ENCODE measurements at regions not wholly inside any gene's neighbourhood (a gene's known extent, or its start where the extent isn't known, plus 50 kb on each side); places are given as distances from the start of the nearest gene placed in this dataset.
A peak's percentile ranks its signal among the peaks of the same experiment; 100 is the strongest.

GRCh38 chr2:18403921-18404522 is 156.4 kb downstream of the RDH14 start:
- Histone ChIP-seq H3K4me1 (ENCODE audit: insufficient read depth) (peaks cover 13% of the 10 kb centered on the region), H2AFZ (peak overlapping the region; percentile 50; the same call in 1 of the 2 replicates), H3K36me3 (ENCODE audit: insufficient read depth) (no peaks in the 10 kb centered on the region), H3K4me3 (no peak overlapping the region), H3K27me3 (ENCODE audit: insufficient read depth) (no peaks in the 10 kb centered on the region), H3K79me2 (replicated peaks; ENCODE audit: insufficient read depth) (no peaks in the 10 kb centered on the region), H4K20me1 (replicated peaks; ENCODE audit: insufficient read depth) (no peaks in the 10 kb centered on the region), H3K4me2 (no peak overlapping the region), H3K27ac (ENCODE audit: low read depth) (no peak overlapping the region), H3K9me2 (ENCODE audit: insufficient read depth) (peaks cover 3% of the 10 kb centered on the region), H3F3A (replicated peaks; ENCODE audit: low read depth) (no peaks in the 10 kb centered on the region)
- TF ChIP-seq CREB1 (CRISPR knock-in tag; IDR thresholded peaks at IDR 0.05; ENCODE audit: low read depth), result no peak
- TF ChIP-seq EZH2phosphoT487 (IDR thresholded peaks at IDR 0.05; ENCODE audit: unreplicated experiment), result no peak
- no peak for TF ChIP-seq REST (IDR thresholded peaks at IDR 0.05; ENCODE audit: unreplicated experiment)
- TF ChIP-seq ETS1 (IDR thresholded peaks at IDR 0.05), result no peak
- TF ChIP-seq NANOG (IDR thresholded peaks at IDR 0.05; ENCODE audit: borderline replicate concordance), result no peak
- no peak for TF ChIP-seq ZNF331 (CRISPR knock-in tag; IDR thresholded peaks at IDR 0.05; ENCODE audit: low read depth)
- no peak for TF ChIP-seq STAT1 (IDR thresholded peaks at IDR 0.05; ENCODE audit: unreplicated experiment)
- no peak for TF ChIP-seq ZNF462 (CRISPR knock-in tag; IDR thresholded peaks at IDR 0.05)
- no peak for TF ChIP-seq JUNB (IDR thresholded peaks at IDR 0.05; ENCODE audit: unreplicated experiment)
- no peak for TF ChIP-seq CTCF (conservative IDR thresholded peaks at IDR 0.05; ENCODE audit: low read depth in 2 of 2)
- TF ChIP-seq POLR2AphosphoS5 (IDR thresholded peaks at IDR 0.05; ENCODE audit: low read depth), result no peak
- TF ChIP-seq ZNF114 (CRISPR knock-in tag; IDR thresholded peaks at IDR 0.05), result no peak
- TF ChIP-seq EZH2 (IDR thresholded peaks at IDR 0.05; ENCODE audit: low read depth, unreplicated experiment), result no peak
- H3K36me3 Mint-ChIP-seq (ENCODE audit: low read depth), result no peaks in the 10 kb centered on the region
- DNase-seq (ENCODE audit: low spot score), result no peak
- H3K27me3 Mint-ChIP-seq (ENCODE audit: insufficient read depth, low read depth, poor library complexity), result no peaks in the 10 kb centered on the region
- no peak for ATAC-seq
- peaks cover 16% of the 10 kb centered on the region for H3K4me1 Mint-ChIP-seq
- H3K9me3 Mint-ChIP-seq, result no peaks in the 10 kb centered on the region
- no peak overlapping the region for H3K27ac Mint-ChIP-seq
- H3K4me3 Mint-ChIP-seq, result no peak overlapping the region
